Left lung (tissue), 4 donors: ENCODE measurements at regions not wholly inside any gene's neighbourhood (a gene's known extent, or its start where the extent isn't known, plus 50 kb on each side); places are given as distances from the start of the nearest gene placed in this dataset.

Experiments
- ATAC-seq: fragments of 200-7000 bp; cut with Tn5 transposase; one replicate; pipeline ENCODE4 v1.9.1; 2020; ENCODE audit warnings: moderate library complexity
- DNase-seq, 4 donors: peaks; one replicate each; pipeline ENCODE4 v3.0.0-alpha.2; 2013 to 2020
- H3K27ac ChIP-seq, 2 donors: fragments of 200-600 bp; sonication (generic) in 1 of 2; one replicate each; pipeline versions ENCODE4 v1.5.0 to v1.8.0; 2020 to 2021
- H3K27me3 ChIP-seq, 2 donors: fragments of 200-600 bp; sonication (generic) in 1 of 2; one replicate each; pipeline versions ENCODE4 v1.5.0 to v1.8.0; 2020 to 2021
- H3K36me3 ChIP-seq, 2 donors: fragments of 200-600 bp; sonication (generic) in 1 of 2; one replicate each; pipeline versions ENCODE4 v1.5.0 to v1.8.0; 2020 to 2021
- H3K4me1 ChIP-seq, 2 donors: fragments of 200-600 bp; one replicate each; pipeline ENCODE4 v1.8.0; 2021
- H3K4me3 ChIP-seq, 2 donors: fragments of 200-600 bp; sonication (generic) in 1 of 2; one replicate each; pipeline versions ENCODE4 v1.5.0 to v1.8.0; 2020 to 2021; ENCODE audit warnings: mild to moderate bottlenecking in 1 of 2
- H3K9me3 ChIP-seq, 2 donors: fragments of 200-600 bp; sonication (generic) in 1 of 2; one replicate each; pipeline versions ENCODE4 v1.5.0 to v1.8.0; 2020 to 2021
- CTCF ChIP-seq, 2 donors: fragments of 200-600 bp; sonication (generic) in 1 of 2; IDR thresholded peaks; one replicate each; pipeline versions ENCODE4 v1.5.0 to v1.8.0; 2021; ENCODE audit warnings: antibody characterized with exemption in 2 of 2
- intact Hi-C, 2 donors: fragments of 100-400 bp; cut with DNase I; formaldehyde crosslinking; loops; one replicate each; pipeline versions ENCODE4 v1.11.2 to v1.14.2; 2022
- donor health status: DM: no; HTN: yes; CAD: no.
- donor health status: DM: no; HTN: no; CAD: no.

- TF ChIP-seq CTCF (IDR thresholded peaks at IDR 0.05) = no peak
- intact Hi-C loops = no loop called here
- no peak overlapping the region for H3K4me3 ChIP-seq
- H3K36me3 ChIP-seq = no peaks in the 10 kb centered on the region
- no peaks in the 10 kb centered on the region for H3K27me3 ChIP-seq
- ATAC-seq (no peak), DNase-seq (no peak)
- no peaks in the 10 kb centered on the region for H3K4me1 ChIP-seq
- no peak overlapping the region for H3K27ac ChIP-seq
- peaks cover 0 to 16% of the 10 kb centered on the region in 2 donors for H3K9me3 ChIP-seq
Observed at GRCh38 chr11:97022955-97023354, 633.1 kb downstream of the JRKL start.

- Histone ChIP-seq H3K36me3 (no peaks in the 10 kb centered on the region), H3K27ac (no peak overlapping the region), H3K4me3 (no peak overlapping the region), H3K4me1 (no peaks in the 10 kb centered on the region), H3K27me3 (no peaks in the 10 kb centered on the region), H3K9me3 (peaks cover 0 to 11% of the 10 kb centered on the region in 2 donors)
- DNase-seq (no peak), ATAC-seq (no peak)
- TF ChIP-seq CTCF (IDR thresholded peaks at IDR 0.05) = no peak
- intact Hi-C loops = no loop called here
Observed at GRCh38 chr11:97028836-97029406, 639.1 kb downstream of the JRKL start.

GRCh38 chr11:97033178-97033577 lies 643.4 kb downstream of the JRKL start:
- no peak overlapping the region for H3K27ac ChIP-seq
- DNase-seq (no peak), ATAC-seq (no peak)
- no peaks in the 10 kb centered on the region for H3K4me1 ChIP-seq
- H3K27me3 ChIP-seq = no peaks in the 10 kb centered on the region
- no peaks in the 10 kb centered on the region for H3K36me3 ChIP-seq
- intact Hi-C loops = no loop called here
- no peaks in the 10 kb centered on the region for H3K9me3 ChIP-seq
- no peak overlapping the region for H3K4me3 ChIP-seq
- TF ChIP-seq CTCF (IDR thresholded peaks at IDR 0.05) = no peak

GRCh38 chr11:97048481-97048880 lies 658.7 kb downstream of the JRKL start:
- H3K9me3 ChIP-seq = peaks cover 0 to 6% of the 10 kb centered on the region in 2 donors
- intact Hi-C loops = no loop called here
- H3K4me3 ChIP-seq = no peak overlapping the region
- H3K27me3 ChIP-seq = no peaks in the 10 kb centered on the region
- no peak for TF ChIP-seq CTCF (IDR thresholded peaks at IDR 0.05)
- no peak for ATAC-seq
- no peaks in the 10 kb centered on the region for H3K4me1 ChIP-seq
- H3K36me3 ChIP-seq = no peaks in the 10 kb centered on the region
- H3K27ac ChIP-seq = no peak overlapping the region
- DNase-seq = peak in 2 of 4 donors; percentile 13 to 43

- peaks cover 0 to 19% of the 10 kb centered on the region in 2 donors for H3K9me3 ChIP-seq
- DNase-seq (no peak), ATAC-seq (no peak)
- H3K4me1 ChIP-seq = no peaks in the 10 kb centered on the region
- H3K27me3 ChIP-seq = no peaks in the 10 kb centered on the region
- no peak for TF ChIP-seq CTCF (IDR thresholded peaks at IDR 0.05)
- no peaks in the 10 kb centered on the region for H3K36me3 ChIP-seq
- intact Hi-C loops = no loop called here
- H3K4me3 ChIP-seq = no peak overlapping the region
- no peak overlapping the region for H3K27ac ChIP-seq
Observed at GRCh38 chr11:97060184-97060583, 670.4 kb downstream of the JRKL start.
